ENCODE measurements at regions not wholly inside any gene's neighbourhood (a gene's known extent, or its start where the extent isn't known, plus 50 kb on each side); places are given as distances from the start of the nearest gene placed in this dataset.

GRCh38 chr6:14705841-14706377 is 540.0 kb upstream of the JARID2 start:
- Histone ChIP-seq H3K9me3 (ENCODE audit: low read depth, low read length) (no peaks in the 10 kb centered on the region), H3K27me3 (ENCODE audit: insufficient read depth, low read length) (no peaks in the 10 kb centered on the region), H2AFZ (ENCODE audit: low read length) (no peak overlapping the region), H3K27ac (ENCODE audit: low read depth, low read length) (peak overlapping the region; percentile 100), H3K4me1 (ENCODE audit: insufficient read depth, low read length) (peaks cover 40% of the 10 kb centered on the region), H3K79me2 (ENCODE audit: insufficient read depth, low read length) (no peaks in the 10 kb centered on the region), H4K20me1 (ENCODE audit: insufficient read depth, low read length) (no peaks in the 10 kb centered on the region), H3K4me2 (ENCODE audit: insufficient read depth, low read length) (peak overlapping the region; percentile 52), H3K36me3 (ENCODE audit: insufficient read depth, low read length) (no peaks in the 10 kb centered on the region), H3K4me3 (ENCODE audit: insufficient read depth, low read length) (peak overlapping the region; percentile 8)
- no peak for TF ChIP-seq CTCF (IDR thresholded peaks at IDR 0.05; ENCODE audit: extremely low read depth, low read depth, low read length)
- DNase-seq (ENCODE audit: insufficient read length, low spot score, missing footprints) = peak; percentile 68

- no peak for TF ChIP-seq CTCF (IDR thresholded peaks at IDR 0.05; ENCODE audit: extremely low read depth, low read depth, low read length)
- peak overlapping the region; percentile 58 for H3K4me2 ChIP-seq (ENCODE audit: insufficient read depth, low read length)
- no peaks in the 10 kb centered on the region for H3K27me3 ChIP-seq (ENCODE audit: insufficient read depth, low read length)
- H3K27ac ChIP-seq (ENCODE audit: low read depth, low read length) = peak overlapping the region; percentile 100
- H3K79me2 ChIP-seq (ENCODE audit: insufficient read depth, low read length) = no peaks in the 10 kb centered on the region
- peak overlapping the region; percentile 5 for H3K4me3 ChIP-seq (ENCODE audit: insufficient read depth, low read length)
- H3K4me1 ChIP-seq (ENCODE audit: insufficient read depth, low read length) = peaks cover 45% of the 10 kb centered on the region
- peak overlapping the region; percentile 15 for H2AFZ ChIP-seq (ENCODE audit: low read length)
- no peaks in the 10 kb centered on the region for H4K20me1 ChIP-seq (ENCODE audit: insufficient read depth, low read length)
- H3K36me3 ChIP-seq (ENCODE audit: insufficient read depth, low read length) = no peaks in the 10 kb centered on the region
- no peaks in the 10 kb centered on the region for H3K9me3 ChIP-seq (ENCODE audit: low read depth, low read length)
- DNase-seq (ENCODE audit: insufficient read length, low spot score, missing footprints) = peak; percentile 89
Observed at GRCh38 chr6:14706378-14706929, 539.4 kb upstream of the JARID2 start.

GRCh38 chr6:14707276-14707675 is 538.6 kb upstream of the JARID2 start:
- no peak overlapping the region for H3K4me3 ChIP-seq (ENCODE audit: insufficient read depth, low read length)
- H3K4me2 ChIP-seq (ENCODE audit: insufficient read depth, low read length) = peak overlapping the region; percentile 58
- H3K36me3 ChIP-seq (ENCODE audit: insufficient read depth, low read length) = no peaks in the 10 kb centered on the region
- no peaks in the 10 kb centered on the region for H3K27me3 ChIP-seq (ENCODE audit: insufficient read depth, low read length)
- H4K20me1 ChIP-seq (ENCODE audit: insufficient read depth, low read length) = no peaks in the 10 kb centered on the region
- no peaks in the 10 kb centered on the region for H3K79me2 ChIP-seq (ENCODE audit: insufficient read depth, low read length)
- H2AFZ ChIP-seq (ENCODE audit: low read length) = no peak overlapping the region
- TF ChIP-seq CTCF (IDR thresholded peaks at IDR 0.05; ENCODE audit: extremely low read depth, low read depth, low read length) = no peak
- no peak for DNase-seq (ENCODE audit: insufficient read length, low spot score, missing footprints)
- H3K27ac ChIP-seq (ENCODE audit: low read depth, low read length) = peak overlapping the region; percentile 100
- H3K9me3 ChIP-seq (ENCODE audit: low read depth, low read length) = no peaks in the 10 kb centered on the region
- peaks cover 46% of the 10 kb centered on the region for H3K4me1 ChIP-seq (ENCODE audit: insufficient read depth, low read length)

- Histone ChIP-seq H3K9me3 (ENCODE audit: low read depth, low read length) (no peaks in the 10 kb centered on the region), H4K20me1 (ENCODE audit: insufficient read depth, low read length) (no peaks in the 10 kb centered on the region), H3K36me3 (ENCODE audit: insufficient read depth, low read length) (no peaks in the 10 kb centered on the region), H3K27me3 (ENCODE audit: insufficient read depth, low read length) (no peaks in the 10 kb centered on the region), H2AFZ (ENCODE audit: low read length) (no peak overlapping the region), H3K4me3 (ENCODE audit: insufficient read depth, low read length) (no peak overlapping the region), H3K27ac (ENCODE audit: low read depth, low read length) (peak overlapping the region; percentile 100), H3K4me1 (ENCODE audit: insufficient read depth, low read length) (peaks cover 53% of the 10 kb centered on the region), H3K79me2 (ENCODE audit: insufficient read depth, low read length) (no peaks in the 10 kb centered on the region), H3K4me2 (ENCODE audit: insufficient read depth, low read length) (no peak overlapping the region)
- DNase-seq (ENCODE audit: insufficient read length, low spot score, missing footprints) = no peak
- no peak for TF ChIP-seq CTCF (IDR thresholded peaks at IDR 0.05; ENCODE audit: extremely low read depth, low read depth, low read length)
Observed at GRCh38 chr6:14707971-14708465, 537.9 kb upstream of the JARID2 start.
